Suprapubic skin (tissue), 4 donors: ENCODE measurements at regions not wholly inside any gene's neighbourhood (a gene's known extent, or its start where the extent isn't known, plus 50 kb on each side); places are given as distances from the start of the nearest gene placed in this dataset.
"Not testable (repeated sequence)": the region's sequence is repeated elsewhere in the genome, so short reads cannot be mapped to it uniquely, and the experiment has no call there.

Experiments used
- DNase-seq, 2 donors: peaks; one replicate each; pipeline ENCODE4 v3.0.0-alpha.2; 2019; ENCODE audit warnings: low spot score in 2 of 2
- H3K27ac ChIP-seq: fragments of 200-600 bp; sonication (generic); one replicate; pipeline ENCODE4 v1.5.1; 2019
- H3K27me3 ChIP-seq: fragments of 200-600 bp; sonication (generic); one replicate; pipeline ENCODE4 v1.5.1; 2019
- H3K36me3 ChIP-seq: fragments of 200-600 bp; sonication (generic); one replicate; pipeline ENCODE4 v1.5.1; 2019
- H3K4me1 ChIP-seq: fragments of 200-600 bp; sonication (generic); one replicate; pipeline ENCODE4 v1.5.1; 2019
- H3K4me3 ChIP-seq: fragments of 200-600 bp; sonication (generic); one replicate; pipeline ENCODE4 v1.5.1; 2019; ENCODE audit warnings: mild to moderate bottlenecking
- H3K9me3 ChIP-seq: fragments of 200-600 bp; sonication (generic); one replicate; pipeline ENCODE4 v1.5.1; 2019
- EP300 ChIP-seq: sonication (generic); formaldehyde crosslinking; IDR thresholded peaks from one replicate; pipeline ENCODE4 v1.6.1; 2017; ENCODE audit warnings: antibody characterized with exemption
- POLR2A ChIP-seq, 2 donors: fragments of 450-650 bp; IDR thresholded peaks; one replicate each; pipeline ENCODE4 v1.6.1; 2017; ENCODE audit warnings: antibody characterized with exemption in 2 of 2, mild to moderate bottlenecking in 2 of 2, moderate library complexity in 2 of 2
- POLR2AphosphoS5 ChIP-seq, 3 donors: sonication (generic); formaldehyde crosslinking; IDR thresholded peaks; one replicate each; pipeline ENCODE4 v1.6.1; 2017; ENCODE audit warnings: antibody characterized with exemption in 3 of 3
- whole genome bisulfite sequencing: methylation state at CpG from one replicate; pipeline ENCODE4 v1.1.5; 2018; 5-methylcytosine and 5-hydroxymethylcytosine counted together
- TF ChIP-seq, protein P1 (sequence below), 2 donors: fragments of 200-600 bp in 1 of 2; fragments of 450-650 bp in 1 of 2; sonication (generic) in 1 of 2; IDR thresholded peaks; one replicate each; pipeline ENCODE4 v1.5.1; 2016 to 2019; ENCODE audit warnings: antibody characterized with exemption in 2 of 2, mild to moderate bottlenecking in 1 of 2, moderate library complexity in 1 of 2

- TF ChIP-seq POLR2AphosphoS5 (IDR thresholded peaks at IDR 0.05) (no peak), EP300 (no peak), POLR2A (IDR thresholded peaks at IDR 0.05) (no peak)
- TF ChIP-seq, protein P1, sequence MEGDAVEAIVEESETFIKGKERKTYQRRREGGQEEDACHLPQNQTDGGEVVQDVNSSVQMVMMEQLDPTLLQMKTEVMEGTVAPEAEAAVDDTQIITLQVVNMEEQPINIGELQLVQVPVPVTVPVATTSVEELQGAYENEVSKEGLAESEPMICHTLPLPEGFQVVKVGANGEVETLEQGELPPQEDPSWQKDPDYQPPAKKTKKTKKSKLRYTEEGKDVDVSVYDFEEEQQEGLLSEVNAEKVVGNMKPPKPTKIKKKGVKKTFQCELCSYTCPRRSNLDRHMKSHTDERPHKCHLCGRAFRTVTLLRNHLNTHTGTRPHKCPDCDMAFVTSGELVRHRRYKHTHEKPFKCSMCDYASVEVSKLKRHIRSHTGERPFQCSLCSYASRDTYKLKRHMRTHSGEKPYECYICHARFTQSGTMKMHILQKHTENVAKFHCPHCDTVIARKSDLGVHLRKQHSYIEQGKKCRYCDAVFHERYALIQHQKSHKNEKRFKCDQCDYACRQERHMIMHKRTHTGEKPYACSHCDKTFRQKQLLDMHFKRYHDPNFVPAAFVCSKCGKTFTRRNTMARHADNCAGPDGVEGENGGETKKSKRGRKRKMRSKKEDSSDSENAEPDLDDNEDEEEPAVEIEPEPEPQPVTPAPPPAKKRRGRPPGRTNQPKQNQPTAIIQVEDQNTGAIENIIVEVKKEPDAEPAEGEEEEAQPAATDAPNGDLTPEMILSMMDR (IDR thresholded peaks at IDR 0.05) = no peak
- Histone ChIP-seq H3K27ac (no peak overlapping the region), H3K4me3 (no peak overlapping the region), H3K9me3 (no peaks in the 10 kb centered on the region), H3K4me1 (no peaks in the 10 kb centered on the region), H3K36me3 (no peaks in the 10 kb centered on the region), H3K27me3 (no peaks in the 10 kb centered on the region)
- no peak for DNase-seq
Observed at GRCh38 chr6:67493682-67494081, 1141.4 kb upstream of the ADGRB3 start.

DNA sequence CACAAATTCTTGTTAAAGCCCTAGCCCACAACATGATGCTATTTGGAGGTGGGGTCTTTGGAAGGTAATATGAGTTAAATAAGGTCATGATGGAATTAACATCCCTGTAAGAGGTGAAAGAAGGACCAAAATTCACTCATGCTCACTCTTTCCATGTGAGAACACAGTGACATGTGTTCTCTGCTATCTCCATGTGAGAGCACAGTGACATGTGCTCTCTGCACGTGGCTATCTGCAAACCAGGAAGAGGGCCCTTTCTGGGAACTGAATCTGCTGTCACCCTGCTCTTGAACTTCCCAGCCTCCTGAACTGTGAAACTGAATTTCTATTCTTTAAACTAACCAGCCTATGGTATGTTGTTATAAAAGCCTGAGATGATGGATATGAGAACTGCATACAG lies 1159.4 kb upstream of the ADGRB3 start:
- TF ChIP-seq POLR2AphosphoS5 (IDR thresholded peaks at IDR 0.05) (no peak), POLR2A (IDR thresholded peaks at IDR 0.05) (no peak), EP300 (no peak)
- TF ChIP-seq, protein P1 (IDR thresholded peaks at IDR 0.05) = no peak
- H3K9me3 ChIP-seq = peaks cover 8% of the 10 kb centered on the region
- 47% methylated on average over 1 of the region's 1 CpG for whole genome bisulfite sequencing
- H3K27me3 ChIP-seq = no peaks in the 10 kb centered on the region
- H3K36me3 ChIP-seq = no peaks in the 10 kb centered on the region
- H3K4me3 ChIP-seq = no peak overlapping the region
- no peak overlapping the region for H3K27ac ChIP-seq
- DNase-seq = no peak
- H3K4me1 ChIP-seq = no peaks in the 10 kb centered on the region

- H3K27ac ChIP-seq = no peak overlapping the region
- TF ChIP-seq, protein P1 (IDR thresholded peaks at IDR 0.05) = no peak
- TF ChIP-seq POLR2AphosphoS5 (IDR thresholded peaks at IDR 0.05) (no peak), POLR2A (IDR thresholded peaks at IDR 0.05) (no peak), EP300 (no peak)
Observed at GRCh38 chr6:67467341-67467740, 1167.7 kb upstream of the ADGRB3 start.

GRCh38 chr6:67462725-67463124 lies 1172.4 kb upstream of the ADGRB3 start:
- not testable (repeated sequence) for DNase-seq, H3K36me3 ChIP-seq, H3K4me1 ChIP-seq, H3K4me3 ChIP-seq, H3K27me3 ChIP-seq, H3K27ac ChIP-seq
- H3K9me3 ChIP-seq = peaks cover 27% of the 10 kb centered on the region
- WGBS = 97% methylated on average over 1 of the region's 1 CpG

More at GRCh38 chr6:67467341-67467740, 1167.7 kb upstream of the ADGRB3 start:
- Histone ChIP-seq H3K9me3 (peaks cover 5% of the 10 kb centered on the region), H3K4me3 (no peak overlapping the region), H3K36me3 (no peaks in the 10 kb centered on the region), H3K4me1 (no peaks in the 10 kb centered on the region), H3K27me3 (no peaks in the 10 kb centered on the region)
- 89% methylated on average over 7 of the region's 7 CpGs for WGBS
- no peak for DNase-seq

- TF ChIP-seq POLR2A (IDR thresholded peaks at IDR 0.05) = no peak
- no peak for TF ChIP-seq EP300
- TF ChIP-seq POLR2AphosphoS5 (IDR thresholded peaks at IDR 0.05) = no peak
- TF ChIP-seq, protein P1 (IDR thresholded peaks at IDR 0.05) = no peak
- Histone ChIP-seq H3K9me3 (peaks cover 27% of the 10 kb centered on the region), H3K27ac (no peak overlapping the region), H3K36me3 (no peaks in the 10 kb centered on the region), H3K4me1 (no peaks in the 10 kb centered on the region), H3K27me3 (no peaks in the 10 kb centered on the region), H3K4me3 (no peak overlapping the region)
- WGBS = 72% methylated on average over 1 of the region's 1 CpG
- DNase-seq = no peak
Observed at GRCh38 chr6:67459556-67459955, 1175.5 kb upstream of the ADGRB3 start.

GRCh38 chr6:67458265-67458664 lies 1176.8 kb upstream of the ADGRB3 start:
- no peaks in the 10 kb centered on the region for H3K27me3 ChIP-seq
- WGBS = 90% methylated on average over 4 of the region's 4 CpGs
- TF ChIP-seq, protein P1 (IDR thresholded peaks at IDR 0.05) = no peak
- no peak for TF ChIP-seq EP300
- TF ChIP-seq POLR2AphosphoS5 (IDR thresholded peaks at IDR 0.05) = no peak
- TF ChIP-seq POLR2A (IDR thresholded peaks at IDR 0.05) = no peak
- no peak overlapping the region for H3K4me3 ChIP-seq
- H3K9me3 ChIP-seq = peaks cover 27% of the 10 kb centered on the region
- no peaks in the 10 kb centered on the region for H3K4me1 ChIP-seq
- no peak overlapping the region for H3K27ac ChIP-seq
- DNase-seq = no peak
- H3K36me3 ChIP-seq = no peaks in the 10 kb centered on the region
